Adrenal gland (tissue), 9 donors: ENCODE measurements at regions not wholly inside any gene's neighbourhood (a gene's known extent, or its start where the extent isn't known, plus 50 kb on each side); places are given as distances from the start of the nearest gene placed in this dataset.

Source experiments
- DNase-seq, 7 donors: peaks; one replicate each; pipeline ENCODE4 v3.0.0-alpha.2; 2019 to 2020
- H3K27ac ChIP-seq, 5 donors: fragments of 200-600 bp; sonication (generic) in 4 of 5; 1 replicate in 3 of 5; 2 replicates in 2 of 5; pipeline versions ENCODE4 v1.5.1 to v1.8.0; 2016 to 2020; ENCODE audit warnings: mild to moderate bottlenecking in 1 of 5
- H3K27me3 ChIP-seq: fragments of 200-600 bp; 2 replicates; pipeline ENCODE4 v1.8.0; 2021
- H3K36me3 ChIP-seq, 2 donors: fragments of 200-600 bp; replicated peaks in 1 of 2; 1 replicate in 1 of 2; 2 replicates in 1 of 2; pipeline versions ENCODE4 v1.5.1 to v1.8.0; 2018 to 2022
- H3K4me1 ChIP-seq, 2 donors: fragments of 200-600 bp; replicated peaks in 1 of 2; 1 replicate in 1 of 2; 2 replicates in 1 of 2; pipeline versions ENCODE4 v1.5.1 to v1.8.0; 2018 to 2021
- H3K4me3 ChIP-seq, 4 donors: fragments of 200-600 bp; sonication (generic) in 3 of 4; one replicate each; pipeline ENCODE4 v1.5.1; 2016 to 2018
- H3K9me3 ChIP-seq, 3 donors: fragments of 200-600 bp; sonication (generic) in 1 of 3; replicated peaks in 1 of 3; 1 replicate in 2 of 3; 2 replicates in 1 of 3; pipeline versions ENCODE4 v1.5.1 to v1.8.0; 2016 to 2021
- POLR2A ChIP-seq, 2 donors: fragments of 450-650 bp; IDR thresholded peaks; one replicate each; pipeline ENCODE4 v1.6.1; 2017; ENCODE audit warnings: antibody characterized with exemption in 2 of 2, mild to moderate bottlenecking in 2 of 2, moderate library complexity in 1 of 2
- WGBS, 4 donors: extraction: QIAGEN DNeasy Blood & Tissue Kit in 2 of 4; methylation state at CpG; one replicate each; pipeline versions ENCODE4 v1.1.5 to v1.1.7; 2013 to 2017; 5-methylcytosine and 5-hydroxymethylcytosine counted together
- intact Hi-C, 2 donors: fragments of 100-400 bp; cut with DNase I; formaldehyde crosslinking; loops; one replicate each; pipeline versions ENCODE4 v1.14.1 to v1.15.0; 2022 to 2023
- TF ChIP-seq, protein P1 (sequence below), 6 experiments: fragments of 450-650 bp in 4 of 6; fragments of 200-600 bp in 2 of 6; sonication (generic) in 1 of 6; IDR thresholded peaks; 1 replicate in 5 of 6; 2 replicates in 1 of 6; pipeline versions ENCODE4 v1.5.1 to v1.8.0; 2016 to 2021; ENCODE audit warnings: antibody characterized with exemption in 6 of 6, mild to moderate bottlenecking in 2 of 6, moderate library complexity in 1 of 6
- donor health status: healthy with polysubstance abuse.
- donor health status: Bipolar disorder and iron deficiency.
- donor health status: DM: yes; HTN: yes; CAD: no.
- donor health status: DM: no; HTN: no; CAD: no.
- donor health status: DM: no; HTN: no; CAD: no.

DNA sequence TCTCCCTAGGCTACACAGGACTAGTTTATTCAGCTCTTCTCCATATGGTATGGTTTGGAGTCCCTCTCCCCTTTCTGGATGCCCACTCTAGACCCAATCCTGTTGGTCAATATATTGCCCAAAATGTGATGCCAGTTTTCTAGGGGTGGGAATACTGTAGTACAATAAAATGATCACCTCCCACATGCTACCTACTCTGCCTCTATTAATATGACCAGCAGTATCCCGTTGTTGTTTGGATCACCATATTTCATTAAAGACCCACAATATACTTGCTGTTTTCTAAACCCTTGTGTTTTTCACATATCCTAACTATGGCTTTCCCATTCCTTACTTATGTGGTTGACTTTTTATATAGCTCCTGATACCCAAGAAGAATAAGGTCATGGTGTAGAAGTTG lies 95.9 kb upstream of the IGSF21 start:
- no peak for TF ChIP-seq POLR2A (IDR thresholded peaks at IDR 0.05)
- TF ChIP-seq, protein P1, sequence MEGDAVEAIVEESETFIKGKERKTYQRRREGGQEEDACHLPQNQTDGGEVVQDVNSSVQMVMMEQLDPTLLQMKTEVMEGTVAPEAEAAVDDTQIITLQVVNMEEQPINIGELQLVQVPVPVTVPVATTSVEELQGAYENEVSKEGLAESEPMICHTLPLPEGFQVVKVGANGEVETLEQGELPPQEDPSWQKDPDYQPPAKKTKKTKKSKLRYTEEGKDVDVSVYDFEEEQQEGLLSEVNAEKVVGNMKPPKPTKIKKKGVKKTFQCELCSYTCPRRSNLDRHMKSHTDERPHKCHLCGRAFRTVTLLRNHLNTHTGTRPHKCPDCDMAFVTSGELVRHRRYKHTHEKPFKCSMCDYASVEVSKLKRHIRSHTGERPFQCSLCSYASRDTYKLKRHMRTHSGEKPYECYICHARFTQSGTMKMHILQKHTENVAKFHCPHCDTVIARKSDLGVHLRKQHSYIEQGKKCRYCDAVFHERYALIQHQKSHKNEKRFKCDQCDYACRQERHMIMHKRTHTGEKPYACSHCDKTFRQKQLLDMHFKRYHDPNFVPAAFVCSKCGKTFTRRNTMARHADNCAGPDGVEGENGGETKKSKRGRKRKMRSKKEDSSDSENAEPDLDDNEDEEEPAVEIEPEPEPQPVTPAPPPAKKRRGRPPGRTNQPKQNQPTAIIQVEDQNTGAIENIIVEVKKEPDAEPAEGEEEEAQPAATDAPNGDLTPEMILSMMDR (IDR thresholded peaks at IDR 0.05) = no peak
- no peak for DNase-seq
- Histone ChIP-seq H3K27me3 (peaks cover 5% of the 10 kb centered on the region), H3K4me3 (no peak overlapping the region), H3K9me3 (no peaks in the 10 kb centered on the region), H3K4me1 (no peaks in the 10 kb centered on the region), H3K27ac (no peak overlapping the region), H3K36me3 (no peaks in the 10 kb centered on the region)
- WGBS, 4 donors = 84 to 100% (median 88%) methylated on average over 1 of the region's 1 CpG
- intact Hi-C loops = no loop called here

- H3K4me3 ChIP-seq = no peak overlapping the region
- DNase-seq = no peak
- H3K9me3 ChIP-seq = no peaks in the 10 kb centered on the region
- H3K27me3 ChIP-seq = peaks cover 5% of the 10 kb centered on the region
- TF ChIP-seq POLR2A (IDR thresholded peaks at IDR 0.05) = no peak
- TF ChIP-seq, protein P1 (IDR thresholded peaks at IDR 0.05) = no peak
- no peaks in the 10 kb centered on the region for H3K36me3 ChIP-seq
- no peak overlapping the region for H3K27ac ChIP-seq
- H3K4me1 ChIP-seq = no peaks in the 10 kb centered on the region
- intact Hi-C loops = no loop called here
- WGBS, 4 donors = 68 to 72% (median 69%) methylated on average over 8 of the region's 8 CpGs
Observed at GRCh38 chr1:18012686-18013085, 94.9 kb upstream of the IGSF21 start.

DNA sequence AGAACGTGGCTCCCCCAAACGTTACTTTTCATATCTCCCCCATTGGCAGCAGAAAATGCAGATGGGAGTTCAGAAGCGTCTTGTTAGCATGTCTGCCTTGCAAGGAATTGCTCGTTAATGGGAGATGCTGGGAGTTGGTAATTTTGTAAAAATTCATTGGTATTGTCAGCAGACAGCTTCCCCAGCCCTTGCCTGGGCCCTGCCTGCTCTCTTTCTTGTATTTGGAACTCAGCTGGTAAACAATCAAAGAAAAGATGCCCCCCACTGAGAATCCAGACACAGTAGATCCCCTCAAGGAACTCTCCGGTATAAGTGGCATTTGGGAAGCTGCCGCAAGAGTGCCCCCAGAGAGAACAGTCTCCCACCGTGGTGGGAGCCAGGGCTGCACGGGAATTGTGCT lies 94.4 kb upstream of the IGSF21 start:
- peaks cover 5% of the 10 kb centered on the region for H3K27me3 ChIP-seq

DNA sequence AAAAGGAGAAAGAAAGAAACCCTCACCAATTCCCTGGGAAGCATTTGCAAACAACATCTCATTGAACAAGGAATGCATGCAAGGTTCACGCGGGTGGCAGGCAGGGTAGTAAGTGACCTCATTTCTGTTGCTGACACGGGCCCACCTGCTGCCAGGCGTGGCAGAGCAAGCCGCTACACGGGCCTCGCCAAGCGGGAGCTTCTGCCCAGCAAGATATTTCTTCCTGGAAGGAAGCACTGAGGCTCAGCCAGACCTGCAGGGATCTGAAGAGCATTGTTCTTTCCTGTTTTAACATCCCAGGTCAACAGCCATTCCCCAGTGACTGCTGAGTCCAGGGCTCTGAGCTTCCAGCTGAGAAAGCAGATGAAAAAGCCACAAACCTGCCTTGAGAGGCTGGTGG lies 91.9 kb upstream of the IGSF21 start:
- no peak for DNase-seq
- TF ChIP-seq, protein P1 (IDR thresholded peaks at IDR 0.05) = no peak
- TF ChIP-seq POLR2A (IDR thresholded peaks at IDR 0.05) = no peak
- Histone ChIP-seq H3K27ac (no peak overlapping the region), H3K36me3 (no peaks in the 10 kb centered on the region), H3K4me1 (no peaks in the 10 kb centered on the region), H3K9me3 (no peaks in the 10 kb centered on the region), H3K27me3 (peaks cover 5% of the 10 kb centered on the region), H3K4me3 (no peak overlapping the region)
- intact Hi-C loops = no loop called here
- WGBS, 4 donors = 60 to 70% (median 68%) methylated on average over 3 to 8 of the region's 8 CpGs

More for the DNA sequence above, 94.4 kb upstream of the IGSF21 start:
- Histone ChIP-seq H3K27ac (no peak overlapping the region), H3K4me1 (no peaks in the 10 kb centered on the region), H3K36me3 (no peaks in the 10 kb centered on the region), H3K4me3 (no peak overlapping the region), H3K9me3 (no peaks in the 10 kb centered on the region)
- no peak for DNase-seq
- intact Hi-C loops = no loop called here
- WGBS, 4 donors = 52 to 61% (median 58%) methylated on average over 8 of the region's 8 CpGs
- no peak for TF ChIP-seq POLR2A (IDR thresholded peaks at IDR 0.05)
- TF ChIP-seq, protein P1 (IDR thresholded peaks at IDR 0.05) = no peak
